Breast epithelium (tissue), 3 donors: ENCODE measurements at regions not wholly inside any gene's neighbourhood (a gene's known extent, or its start where the extent isn't known, plus 50 kb on each side); places are given as distances from the start of the nearest gene placed in this dataset.

Experiments
- CTCF ChIP-seq, 3 donors: fragments of 450-650 bp; IDR thresholded peaks; one replicate each; pipeline ENCODE4 v1.5.1; 2016 to 2017; ENCODE audit warnings: antibody characterized with exemption in 3 of 3, mild to moderate bottlenecking in 3 of 3, moderate library complexity in 3 of 3
- POLR2A ChIP-seq: fragments of 450-650 bp; IDR thresholded peaks from one replicate; pipeline ENCODE4 v1.6.1; 2016; ENCODE audit warnings: antibody characterized with exemption, mild to moderate bottlenecking, moderate library complexity

- TF ChIP-seq POLR2A, result no peak
- TF ChIP-seq CTCF (IDR thresholded peaks at IDR 0.05), result no peak
These were observed 400.2 kb downstream of the EFNA5 start for GRCh38 chr5:107270561-107270960.
